Urinary bladder (tissue), 3 donors: ENCODE measurements at regions not wholly inside any gene's neighbourhood (a gene's known extent, or its start where the extent isn't known, plus 50 kb on each side); places are given as distances from the start of the nearest gene placed in this dataset.

Experiments
- DNase-seq: peaks from one replicate; pipeline ENCODE4 v3.0.0-alpha.2; 2015; ENCODE audit errors: extremely low spot score
- H3K27ac ChIP-seq: one replicate; pipeline ENCODE4 v1.5.1; 2013; ENCODE audit warnings: low read depth, mild to moderate bottlenecking, moderate library complexity
- H3K36me3 ChIP-seq: one replicate; pipeline ENCODE4 v1.6.1; 2013; ENCODE audit warnings: mild to moderate bottlenecking, moderate library complexity; ENCODE audit not compliant: insufficient read depth
- H3K4me1 ChIP-seq: one replicate; pipeline ENCODE4 v1.6.1; 2013; ENCODE audit warnings: mild to moderate bottlenecking, moderate library complexity; ENCODE audit not compliant: insufficient read depth
- H3K4me3 ChIP-seq: one replicate; pipeline ENCODE4 v1.5.1; 2013; ENCODE audit warnings: low read depth, low read length
- WGBS: extraction: QIAGEN DNeasy Blood & Tissue Kit; methylation state at CpG from one replicate; pipeline ENCODE4 v1.1.7; 2013; 5-methylcytosine and 5-hydroxymethylcytosine counted together
- donor health status: healthy with polysubstance abuse.
- donor health status: healthy.

DNA sequence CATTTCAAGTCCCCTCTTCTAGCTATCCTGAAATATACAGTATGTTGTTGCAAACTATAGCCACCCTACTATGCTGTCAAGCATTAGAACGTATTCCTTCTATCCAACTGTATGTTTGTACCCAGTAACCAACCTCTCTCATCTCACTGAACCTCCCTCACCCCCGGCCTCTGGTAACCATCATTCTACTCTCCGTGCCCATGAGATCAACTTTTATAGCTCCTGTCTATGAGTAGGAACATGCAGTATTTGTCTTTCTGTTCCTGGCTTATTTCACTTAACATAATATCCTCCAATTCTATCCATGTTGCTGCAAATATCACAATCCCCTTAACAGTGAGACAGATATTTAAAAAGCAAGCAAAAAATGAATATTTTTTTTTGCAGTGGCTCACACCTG, 196.9 kb downstream of the PAX1 start:
- DNase-seq = no peak
- WGBS = 70% methylated on average over 3 of the region's 3 CpGs
- Histone ChIP-seq H3K27ac (no peak overlapping the region), H3K4me3 (no peak overlapping the region), H3K36me3 (no peaks in the 10 kb centered on the region), H3K4me1 (no peaks in the 10 kb centered on the region)

DNA sequence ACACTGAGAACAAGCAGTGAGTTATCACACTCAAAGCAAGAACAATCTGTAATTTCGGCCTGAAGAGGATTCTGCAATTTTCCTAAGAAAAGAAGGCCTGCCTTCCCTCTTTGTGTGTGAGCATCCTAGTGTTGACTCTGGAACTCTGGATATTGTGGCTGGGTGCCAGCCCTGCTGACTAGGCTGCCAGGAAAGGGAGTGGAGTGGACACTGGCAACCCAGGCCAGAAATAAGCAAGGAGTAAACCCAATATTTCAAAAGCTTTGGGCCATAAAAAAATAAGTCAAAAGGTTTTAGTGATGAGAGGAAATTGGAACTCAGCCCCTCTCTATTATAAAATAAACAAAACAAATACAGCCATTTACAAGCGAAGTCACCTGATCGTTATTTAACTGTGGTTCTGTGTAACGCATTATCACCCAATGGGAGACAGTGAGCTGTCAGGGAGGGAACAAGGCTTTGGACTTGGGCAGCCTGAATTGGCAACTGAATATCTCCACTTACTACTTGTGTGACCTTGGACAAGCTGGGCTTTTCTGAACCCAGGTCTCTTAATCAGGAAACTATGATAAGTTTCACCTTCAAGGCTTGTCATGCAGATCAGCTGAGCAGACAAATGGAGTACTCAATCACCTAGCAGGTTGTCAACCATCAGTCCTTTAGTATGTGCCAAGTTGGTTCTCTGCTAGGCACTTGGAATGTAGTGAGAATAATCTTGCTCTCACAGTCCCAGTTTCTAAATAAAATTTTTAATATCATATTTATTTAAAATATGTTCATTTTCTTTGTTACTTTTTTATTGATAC, 196.2 kb downstream of the PAX1 start:
- Histone ChIP-seq H3K27ac (no peak overlapping the region), H3K4me3 (no peak overlapping the region), H3K36me3 (no peaks in the 10 kb centered on the region), H3K4me1 (no peaks in the 10 kb centered on the region)
- no peak for DNase-seq
- WGBS = 57% methylated on average over 4 of the region's 4 CpGs

DNA sequence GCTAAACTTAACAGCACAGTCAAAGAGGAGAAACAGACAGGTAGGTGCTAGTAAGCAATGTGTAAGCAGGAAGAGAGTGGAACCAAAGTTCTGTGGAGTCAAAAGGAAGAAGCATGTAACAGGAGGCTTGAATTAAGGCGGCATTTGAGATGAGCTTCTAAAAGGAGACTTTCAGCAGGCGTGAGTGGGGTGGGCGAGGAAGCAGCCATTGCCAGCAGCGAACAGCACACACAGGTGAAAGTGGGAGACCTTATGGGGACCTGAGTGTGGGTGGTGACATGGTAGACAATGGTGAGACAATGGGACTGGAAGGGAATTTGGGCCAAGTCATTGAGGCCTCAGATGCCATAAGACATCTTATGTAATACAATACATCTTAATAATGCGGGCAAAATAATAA, 195.0 kb downstream of the PAX1 start:
- 87% methylated on average over 5 of the region's 5 CpGs for WGBS
- no peaks in the 10 kb centered on the region for H3K36me3 ChIP-seq
- no peak for DNase-seq
- no peak overlapping the region for H3K4me3 ChIP-seq
- no peak overlapping the region for H3K27ac ChIP-seq
- no peaks in the 10 kb centered on the region for H3K4me1 ChIP-seq

- DNase-seq = no peak
- Histone ChIP-seq H3K4me3 (no peak overlapping the region), H3K36me3 (no peaks in the 10 kb centered on the region), H3K4me1 (no peaks in the 10 kb centered on the region), H3K27ac (no peak overlapping the region)
Measured at GRCh38 chr20:21874921-21875320, 169.5 kb downstream of the PAX1 start.

GRCh38 chr20:21874127-21874526, 168.7 kb downstream of the PAX1 start:
- H3K27ac ChIP-seq = no peak overlapping the region
- no peaks in the 10 kb centered on the region for H3K4me1 ChIP-seq
- no peak overlapping the region for H3K4me3 ChIP-seq
- WGBS = 79% methylated on average over 4 of the region's 4 CpGs
- DNase-seq = no peak
- no peaks in the 10 kb centered on the region for H3K36me3 ChIP-seq

GRCh38 chr20:21873291-21873690, 167.8 kb downstream of the PAX1 start:
- WGBS = 70% methylated on average over 3 of the region's 3 CpGs
- Histone ChIP-seq H3K27ac (no peak overlapping the region), H3K4me1 (no peaks in the 10 kb centered on the region), H3K36me3 (no peaks in the 10 kb centered on the region), H3K4me3 (no peak overlapping the region)
- DNase-seq = no peak

DNA sequence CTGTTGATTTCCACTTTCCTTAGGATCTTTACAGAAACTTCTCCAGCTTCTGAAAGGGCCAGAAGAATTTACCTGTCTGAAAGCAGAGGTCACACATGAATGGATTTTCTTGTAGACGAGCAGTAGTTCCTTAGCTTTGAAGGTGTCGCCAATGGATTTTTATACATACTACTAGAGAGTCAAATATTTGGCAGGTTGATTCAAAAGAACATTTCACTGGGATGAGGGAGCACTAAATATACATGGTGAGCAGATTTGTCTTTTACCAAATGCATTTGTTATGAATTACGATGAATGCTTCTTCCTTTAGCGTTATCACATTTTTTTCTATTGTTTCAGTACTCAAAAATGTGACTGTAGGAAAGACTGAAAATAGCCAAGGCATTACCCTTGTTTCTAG, 162.3 kb downstream of the PAX1 start:
- Histone ChIP-seq H3K36me3 (no peaks in the 10 kb centered on the region), H3K27ac (no peak overlapping the region), H3K4me3 (no peak overlapping the region), H3K4me1 (no peaks in the 10 kb centered on the region)
- no peak for DNase-seq
- 83% methylated on average over 4 of the region's 4 CpGs for WGBS

GRCh38 chr20:21867353-21867752, 161.9 kb downstream of the PAX1 start:
- Histone ChIP-seq H3K4me3 (no peak overlapping the region), H3K27ac (no peak overlapping the region), H3K4me1 (no peaks in the 10 kb centered on the region), H3K36me3 (no peaks in the 10 kb centered on the region)
- 37% methylated on average over 1 of the region's 1 CpG for WGBS
- no peak for DNase-seq

DNA sequence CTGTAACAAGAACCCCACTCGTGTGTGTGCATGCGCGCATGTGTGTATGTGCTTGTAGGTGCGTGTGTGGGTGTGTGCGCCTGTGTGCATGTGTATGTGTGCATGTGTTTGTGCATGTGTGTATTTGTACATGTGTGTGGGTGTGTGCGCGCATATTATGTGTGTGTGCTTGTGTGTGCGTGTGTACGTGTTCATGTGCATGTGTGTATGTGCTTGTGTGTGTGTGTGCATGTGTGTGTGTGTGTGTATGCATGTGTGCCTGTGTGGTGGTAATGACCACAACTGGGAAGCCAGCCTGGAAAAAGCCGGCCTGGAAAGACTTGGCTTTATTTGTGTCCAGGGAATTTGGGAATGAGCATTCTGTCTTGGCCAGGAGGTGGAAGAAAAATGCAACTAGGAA, 157.5 kb downstream of the PAX1 start:
- no peak for DNase-seq
- Histone ChIP-seq H3K4me1 (no peaks in the 10 kb centered on the region), H3K27ac (no peak overlapping the region), H3K36me3 (no peaks in the 10 kb centered on the region), H3K4me3 (no peak overlapping the region)
- 94% methylated on average over 10 of the region's 10 CpGs for WGBS

DNA sequence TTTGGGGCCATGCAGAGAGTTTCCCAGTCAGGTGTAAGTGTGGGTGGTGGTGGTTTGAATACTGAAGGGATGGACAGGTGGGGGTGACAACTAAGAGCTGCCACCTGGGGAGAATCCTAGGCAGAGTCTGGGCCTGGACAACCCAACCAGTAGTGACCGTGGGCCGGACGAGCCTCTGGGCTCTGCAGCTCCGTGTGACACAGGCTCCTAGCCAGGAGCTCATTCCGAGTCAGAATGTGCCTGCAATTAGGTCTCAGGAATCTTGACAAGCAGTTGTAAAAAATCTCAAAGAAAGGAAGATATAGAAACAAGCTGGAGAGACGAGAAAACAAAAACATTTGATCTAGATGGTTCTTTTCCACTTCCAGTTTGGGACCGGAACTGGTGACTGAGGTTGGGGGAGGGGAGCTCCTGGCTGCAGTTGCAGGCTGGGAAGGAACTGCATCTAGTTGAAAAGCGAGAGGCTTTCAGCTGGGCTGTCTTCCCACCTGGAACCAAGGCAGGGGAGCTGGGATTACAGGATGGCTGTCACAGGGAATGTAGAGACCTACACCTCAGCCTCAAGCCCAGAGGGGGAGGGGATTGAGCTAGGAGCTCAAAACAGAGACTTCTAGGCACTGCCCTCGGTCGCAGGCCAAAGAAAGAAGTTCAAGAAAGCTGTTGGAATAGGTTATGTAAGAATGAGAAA, 156.9 kb downstream of the PAX1 start:
- Histone ChIP-seq H3K4me1 (no peaks in the 10 kb centered on the region), H3K36me3 (no peaks in the 10 kb centered on the region), H3K4me3 (no peak overlapping the region), H3K27ac (no peak overlapping the region)
- 51% methylated on average over 10 of the region's 10 CpGs for WGBS
- DNase-seq = no peak

DNA sequence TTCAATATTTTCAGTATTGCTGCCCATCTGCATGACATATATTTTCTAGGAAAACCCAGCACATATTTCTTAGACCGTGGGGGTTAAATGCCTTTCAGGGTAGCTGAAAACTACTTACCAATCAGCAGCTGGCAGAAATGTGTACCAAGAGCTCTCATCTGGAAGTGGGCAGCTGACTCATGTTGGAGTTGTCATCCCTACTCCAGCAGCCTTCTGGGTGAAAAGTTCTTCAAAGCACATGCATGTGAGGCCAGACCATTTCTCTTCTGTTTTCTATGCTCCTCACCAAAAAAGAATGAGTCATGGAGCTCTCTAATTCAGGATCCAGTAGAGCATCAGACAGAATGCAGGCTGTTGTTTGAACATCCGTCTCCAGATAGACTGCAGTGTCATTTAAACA, 135.5 kb downstream of the PAX1 start:
- DNase-seq = no peak
- Histone ChIP-seq H3K27ac (no peak overlapping the region), H3K4me3 (no peak overlapping the region), H3K4me1 (no peaks in the 10 kb centered on the region), H3K36me3 (no peaks in the 10 kb centered on the region)
- WGBS = 65% methylated on average over 2 of the region's 2 CpGs

DNA sequence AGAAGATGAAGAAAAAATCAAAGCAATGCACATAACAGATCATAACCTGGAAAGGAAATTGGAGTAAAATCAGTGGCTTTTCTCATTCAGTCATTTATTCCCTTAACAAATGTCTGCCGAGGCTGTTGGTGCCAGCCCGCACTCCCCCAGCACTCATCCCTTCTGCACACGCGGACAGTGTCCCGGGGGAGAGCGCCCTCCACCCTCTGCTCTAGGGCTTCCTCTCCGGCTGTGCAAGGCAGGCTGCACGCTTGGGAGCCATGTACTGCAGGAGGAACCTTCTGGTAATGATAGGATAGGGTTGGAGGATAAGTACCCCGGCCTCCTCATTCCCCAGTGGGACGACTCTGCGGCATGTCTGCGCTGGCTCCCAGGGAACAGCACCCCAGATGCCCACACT, 134.5 kb downstream of the PAX1 start:
- Histone ChIP-seq H3K27ac (no peak overlapping the region), H3K36me3 (no peaks in the 10 kb centered on the region), H3K4me3 (no peak overlapping the region), H3K4me1 (no peaks in the 10 kb centered on the region)
- 82% methylated on average over 12 of the region's 12 CpGs for WGBS
- no peak for DNase-seq

DNA sequence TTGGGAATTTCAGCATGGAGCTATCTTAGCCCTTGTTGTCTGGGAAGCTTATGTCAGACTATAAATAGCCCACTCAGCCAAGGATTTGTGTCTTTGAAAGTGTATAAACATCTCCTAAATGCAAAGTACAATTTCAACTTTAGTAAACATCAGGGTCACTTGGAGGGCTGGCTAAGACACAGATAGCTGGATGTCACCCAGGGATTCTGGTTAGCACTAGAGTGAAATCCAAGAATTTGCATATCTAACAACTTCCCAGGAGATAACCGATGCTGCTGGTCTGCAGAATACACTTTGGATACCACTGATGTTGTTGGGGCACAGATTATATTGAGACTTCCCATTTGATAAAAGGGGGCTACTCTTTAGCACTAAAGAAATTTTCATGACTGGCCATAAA, 130.9 kb downstream of the PAX1 start:
- no peak overlapping the region for H3K27ac ChIP-seq
- DNase-seq = no peak
- 29% methylated on average over 1 of the region's 1 CpG for WGBS

GRCh38 chr20:21835042-21835441, 129.6 kb downstream of the PAX1 start:
- Histone ChIP-seq H3K4me1 (no peaks in the 10 kb centered on the region), H3K27ac (no peak overlapping the region), H3K4me3 (no peak overlapping the region), H3K36me3 (no peaks in the 10 kb centered on the region)
- DNase-seq = no peak
- WGBS = 87% methylated on average over 1 of the region's 1 CpG

More for the DNA sequence above, 130.9 kb downstream of the PAX1 start:
- Histone ChIP-seq H3K36me3 (no peaks in the 10 kb centered on the region), H3K4me1 (no peaks in the 10 kb centered on the region), H3K4me3 (no peak overlapping the region)
